ENCODE measurements at regions not wholly inside any gene's neighbourhood (a gene's known extent, or its start where the extent isn't known, plus 50 kb on each side); places are given as distances from the start of the nearest gene placed in this dataset.

GRCh38 chr11:92681586-92681985 is 287.9 kb upstream of the MTNR1B start:
- Histone ChIP-seq H3K9me2 (replicated peaks; ENCODE audit: insufficient read depth, low read length) (no peaks in the 10 kb centered on the region), H3K4me2 (ENCODE audit: low read depth, low read length, poor library complexity, severe bottlenecking) (no peak overlapping the region), H3K36me3 (ENCODE audit: low read length) (no peaks in the 10 kb centered on the region), H3K4me3 (ENCODE audit: insufficient read depth, low read length, poor library complexity, severe bottlenecking) (no peak overlapping the region), H2AFZ (ENCODE audit: low read depth, low read length, severe bottlenecking) (no peak overlapping the region), H3K27ac (ENCODE audit: low read depth, low read length) (no peak overlapping the region), H3K9ac (ENCODE audit: low read length) (no peak overlapping the region), H3F3A (ENCODE audit: insufficient read depth) (no peaks in the 10 kb centered on the region), H3K9me3 (ENCODE audit: insufficient read depth, low read length) (no peaks in the 10 kb centered on the region), H4K20me1 (ENCODE audit: low read depth, low read length) (no peaks in the 10 kb centered on the region), H3K79me2 (ENCODE audit: insufficient read depth, low read length) (no peaks in the 10 kb centered on the region), H3K27me3 (ENCODE audit: low read length) (no peaks in the 10 kb centered on the region)
- TF ChIP-seq EZH2phosphoT487 (conservative IDR thresholded peaks at IDR 0.05; ENCODE audit: low read length) (no peak), CTCF (IDR thresholded peaks at IDR 0.05; ENCODE audit: insufficient read depth, low read length, poor library complexity, severe bottlenecking) (no peak)

- no peaks in the 10 kb centered on the region for H3F3A ChIP-seq (ENCODE audit: insufficient read depth)
- no peak overlapping the region for H3K27ac ChIP-seq (ENCODE audit: low read depth, low read length)
- H3K79me2 ChIP-seq (ENCODE audit: insufficient read depth, low read length): no peaks in the 10 kb centered on the region
- no peak overlapping the region for H3K4me3 ChIP-seq (ENCODE audit: insufficient read depth, low read length, poor library complexity, severe bottlenecking)
- H2AFZ ChIP-seq (ENCODE audit: low read depth, low read length, severe bottlenecking): no peak overlapping the region
- H3K9me2 ChIP-seq (replicated peaks; ENCODE audit: insufficient read depth, low read length): no peaks in the 10 kb centered on the region
- no peaks in the 10 kb centered on the region for H3K27me3 ChIP-seq (ENCODE audit: low read length)
- no peak overlapping the region for H3K9ac ChIP-seq (ENCODE audit: low read length)
- no peaks in the 10 kb centered on the region for H3K9me3 ChIP-seq (ENCODE audit: insufficient read depth, low read length)
- H3K4me2 ChIP-seq (ENCODE audit: low read depth, low read length, poor library complexity, severe bottlenecking): no peak overlapping the region
- H4K20me1 ChIP-seq (ENCODE audit: low read depth, low read length): no peaks in the 10 kb centered on the region
- H3K36me3 ChIP-seq (ENCODE audit: low read length): no peaks in the 10 kb centered on the region
- TF ChIP-seq CTCF (IDR thresholded peaks at IDR 0.05; ENCODE audit: insufficient read depth, low read length, poor library complexity, severe bottlenecking) (no peak), EZH2phosphoT487 (conservative IDR thresholded peaks at IDR 0.05; ENCODE audit: low read length) (no peak)
Measured at GRCh38 chr11:92682136-92682535, 287.3 kb upstream of the MTNR1B start.

- H3K27ac ChIP-seq (ENCODE audit: low read depth, low read length): no peak overlapping the region
- no peaks in the 10 kb centered on the region for H3F3A ChIP-seq (ENCODE audit: insufficient read depth)
- H3K27me3 ChIP-seq (ENCODE audit: low read length): no peaks in the 10 kb centered on the region
- H3K9ac ChIP-seq (ENCODE audit: low read length): no peak overlapping the region
- no peak overlapping the region for H3K4me2 ChIP-seq (ENCODE audit: low read depth, low read length, poor library complexity, severe bottlenecking)
- no peaks in the 10 kb centered on the region for H3K79me2 ChIP-seq (ENCODE audit: insufficient read depth, low read length)
- TF ChIP-seq EZH2phosphoT487 (conservative IDR thresholded peaks at IDR 0.05; ENCODE audit: low read length): no peak
- TF ChIP-seq CTCF (IDR thresholded peaks at IDR 0.05; ENCODE audit: insufficient read depth, low read length, poor library complexity, severe bottlenecking): no peak
- H3K4me3 ChIP-seq (ENCODE audit: insufficient read depth, low read length, poor library complexity, severe bottlenecking): no peak overlapping the region
- H3K9me2 ChIP-seq (replicated peaks; ENCODE audit: insufficient read depth, low read length): no peaks in the 10 kb centered on the region
- H4K20me1 ChIP-seq (ENCODE audit: low read depth, low read length): no peaks in the 10 kb centered on the region
- no peaks in the 10 kb centered on the region for H3K9me3 ChIP-seq (ENCODE audit: insufficient read depth, low read length)
- H2AFZ ChIP-seq (ENCODE audit: low read depth, low read length, severe bottlenecking): no peak overlapping the region
- H3K36me3 ChIP-seq (ENCODE audit: low read length): no peaks in the 10 kb centered on the region
Measured at GRCh38 chr11:92682952-92683351, 286.5 kb upstream of the MTNR1B start.

All from SU-DHL-6 (cell line).